ENCODE measurements at regions not wholly inside any gene's neighbourhood (a gene's known extent, or its start where the extent isn't known, plus 50 kb on each side); places are given as distances from the start of the nearest gene placed in this dataset.

- no peak for TF ChIP-seq EZH2phosphoT487 (IDR thresholded peaks at IDR 0.05)
- no peak for TF ChIP-seq CTCF (IDR thresholded peaks at IDR 0.05)
- no peak for TF ChIP-seq EZH2 (IDR thresholded peaks at IDR 0.05)
Measured at GRCh38 chr2:104118889-104119288, 735.0 kb upstream of the POU3F3 start.

Data from neural progenitor cell (in vitro differentiated cells).